Stimulated activated CD8-positive, alpha-beta memory T cell treated with anti-CD3 and anti-CD28 coated beads, Interleukin-15, amount 100 ng/mL, for 4 hours (primary cell): ENCODE measurements at regions not wholly inside any gene's neighbourhood (a gene's known extent, or its start where the extent isn't known, plus 50 kb on each side); places are given as distances from the start of the nearest gene placed in this dataset.

Experiments used
- DNase-seq, 2 donors: peaks; one replicate each; pipeline ENCODE4 v3.0.0-alpha.2; 2020; ENCODE audit warnings: low read depth in 2 of 2

DNA sequence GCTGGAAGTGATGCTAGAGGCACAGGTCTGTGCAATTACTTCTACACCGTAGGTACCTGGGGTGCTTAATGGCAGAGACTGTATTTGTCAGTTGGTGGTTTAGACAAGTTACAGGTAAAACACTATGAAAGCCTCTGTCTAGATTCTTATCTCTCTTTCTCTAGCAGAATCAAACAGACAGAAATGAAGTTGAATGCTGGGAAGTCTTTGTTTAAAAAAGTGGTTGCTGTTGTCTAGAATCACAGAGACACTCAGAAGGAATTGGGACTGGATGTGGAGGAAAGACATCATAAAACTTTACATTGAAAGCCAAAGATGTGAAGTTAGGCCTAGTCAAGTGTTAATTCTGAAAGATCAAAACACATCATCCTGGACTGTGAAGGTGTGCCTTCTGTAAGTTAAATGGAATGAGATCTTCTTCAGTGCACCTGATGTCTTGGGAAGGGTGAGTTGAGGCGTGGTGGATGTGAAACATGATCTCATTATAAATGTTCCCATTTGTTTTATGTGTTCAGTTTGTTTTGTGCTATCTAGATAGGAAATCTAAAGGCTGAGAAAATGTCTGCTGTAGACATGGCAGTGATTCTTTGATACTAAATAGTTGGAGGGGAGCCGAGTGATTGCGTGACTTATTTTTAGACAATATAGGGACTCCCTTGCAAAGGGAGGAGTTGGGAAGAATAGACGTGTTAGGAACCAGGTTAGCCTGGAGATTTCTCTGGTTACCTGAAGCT lies 290.2 kb downstream of the SOX4 start:
- DNase-seq, result no peak

DNA sequence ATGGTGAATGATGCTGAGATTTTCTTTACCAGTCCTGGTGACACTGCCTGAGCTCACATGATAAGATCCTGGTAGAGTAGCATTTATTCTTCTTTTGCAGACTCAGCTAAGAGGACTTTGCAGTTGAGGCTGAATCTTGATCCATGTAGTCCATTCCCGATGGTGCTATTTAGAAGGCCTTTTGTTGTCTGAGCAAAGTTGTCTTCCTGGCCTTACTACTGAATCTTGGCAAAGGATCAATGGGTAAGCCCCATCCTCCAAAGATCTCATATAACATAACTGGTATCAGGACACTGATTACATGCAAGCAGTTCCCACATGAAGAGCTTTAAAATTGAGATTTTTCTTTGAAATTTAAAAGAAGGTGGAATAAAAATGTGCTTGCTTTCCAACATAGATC lies 291.6 kb downstream of the SOX4 start:
- DNase-seq, result no peak

DNA sequence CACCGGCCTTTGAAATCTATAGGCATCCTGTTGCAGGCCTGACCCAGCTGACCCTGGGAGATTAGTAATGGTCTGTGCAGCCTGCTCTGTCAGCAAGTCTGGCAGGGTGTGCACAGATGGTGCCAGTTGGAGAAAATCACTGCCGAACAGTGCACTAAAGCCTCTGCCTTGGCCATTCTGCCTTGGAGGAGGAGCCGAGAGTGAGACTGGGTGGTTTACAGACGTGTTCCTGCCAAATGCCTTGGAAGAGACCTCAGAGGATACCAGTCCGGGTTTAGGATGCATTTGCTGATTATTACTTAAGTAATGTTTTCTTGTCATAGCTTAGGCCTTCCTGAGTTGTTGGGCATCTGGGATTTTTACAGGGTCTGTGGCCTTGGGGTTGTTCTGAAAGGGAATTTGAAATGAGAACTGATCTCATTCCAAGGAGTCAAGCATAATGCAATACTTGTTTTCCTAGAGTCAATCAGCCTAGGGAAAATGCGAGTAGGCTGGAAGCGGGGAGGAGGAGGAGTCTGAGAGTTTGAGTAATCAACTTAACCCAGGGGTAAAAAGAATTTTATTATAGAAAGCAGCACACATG lies 292.1 kb downstream of the SOX4 start:
- no peak for DNase-seq

DNA sequence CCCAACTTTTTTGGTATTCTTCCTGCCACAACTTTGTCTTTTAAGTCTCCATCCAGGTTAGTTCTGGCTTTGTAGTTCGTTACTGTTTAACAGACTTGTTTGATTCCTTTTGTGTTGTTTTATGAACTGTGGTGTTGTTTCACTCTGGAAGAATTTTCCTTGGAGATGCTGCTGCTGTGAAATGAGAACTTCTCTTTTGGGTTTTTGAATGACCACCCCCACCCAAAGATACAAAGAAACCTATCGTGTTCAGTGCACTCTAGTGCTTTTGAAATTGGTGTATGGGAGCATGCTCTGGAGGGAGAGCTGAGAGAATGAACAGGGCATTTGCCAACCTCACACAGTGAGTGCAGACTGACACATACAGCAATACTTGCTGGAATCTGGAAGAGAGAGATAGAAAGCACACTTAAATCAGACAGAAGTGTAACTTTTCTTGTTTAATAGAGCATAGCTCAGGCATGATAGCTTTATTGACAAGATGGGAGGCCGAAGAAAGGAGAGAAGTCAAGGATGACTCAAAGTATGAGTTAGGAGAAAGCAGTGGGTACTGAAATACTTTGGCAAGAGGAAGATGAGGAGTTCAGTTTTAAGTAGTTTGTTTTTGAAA lies 293.1 kb downstream of the SOX4 start:
- DNase-seq, result no peak

DNA sequence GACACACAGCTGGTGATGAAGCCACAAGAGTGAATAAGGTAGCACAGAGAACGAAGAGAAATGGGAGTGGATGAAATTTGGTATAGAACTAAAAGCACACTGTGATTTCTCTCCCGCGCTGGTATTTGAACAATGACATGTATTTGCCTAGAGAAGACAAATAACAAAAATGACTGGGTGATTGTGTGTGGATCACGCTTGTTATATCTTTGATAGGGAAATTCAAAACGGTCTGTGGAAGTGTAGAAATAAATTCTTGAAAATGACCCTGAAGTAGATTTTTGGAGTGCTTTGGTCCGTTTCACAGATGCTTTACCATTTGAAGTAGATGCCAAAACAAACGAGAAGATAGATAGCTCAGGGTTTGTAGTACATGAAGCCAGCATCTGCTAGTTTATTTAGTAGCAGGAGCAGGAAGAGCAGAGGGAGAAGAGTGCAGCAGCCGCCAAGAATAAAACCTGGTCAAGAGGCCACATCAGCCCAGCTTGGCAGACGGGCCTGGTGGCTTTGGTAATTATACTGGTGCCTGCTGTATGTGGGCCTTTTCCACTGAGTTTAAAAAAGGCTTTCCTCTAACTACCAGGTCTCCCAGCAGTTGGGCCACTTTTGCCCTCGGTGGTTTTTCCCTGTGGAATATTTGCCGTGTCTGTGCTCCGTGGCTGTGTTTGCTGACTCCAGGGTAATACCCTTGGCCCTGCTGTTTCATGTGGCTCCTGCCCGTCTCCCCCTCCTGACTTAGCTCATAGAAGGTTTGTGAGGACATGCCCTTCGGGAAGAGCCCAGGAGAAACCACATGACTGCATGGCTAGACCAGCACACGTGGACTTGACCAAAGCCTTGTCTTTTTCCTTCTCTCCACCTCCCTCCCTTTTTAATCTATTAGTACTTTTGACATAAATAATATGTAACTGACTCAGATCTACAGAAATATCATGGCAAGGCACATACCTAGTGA lies 294.0 kb downstream of the SOX4 start:
- no peak for DNase-seq

DNA sequence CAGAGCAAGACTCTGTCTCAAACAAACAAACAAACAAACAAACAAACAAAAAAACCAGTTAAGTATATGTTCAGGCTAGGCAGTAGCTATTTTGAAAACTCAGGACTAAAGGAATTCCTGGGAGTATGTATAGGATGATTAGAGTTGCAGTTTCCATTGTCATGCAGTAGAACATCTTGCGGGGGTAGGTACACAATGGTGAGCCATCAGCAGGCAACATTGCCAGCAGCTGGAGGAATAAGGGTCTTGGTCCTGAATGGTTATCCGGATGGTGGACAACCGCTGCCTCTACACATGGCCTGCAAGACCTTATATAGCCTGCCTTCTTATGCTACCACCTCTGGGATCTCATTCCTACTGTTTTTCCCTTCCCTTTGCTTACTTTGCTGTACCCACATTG lies 297.5 kb downstream of the SOX4 start:
- DNase-seq, result no peak

DNA sequence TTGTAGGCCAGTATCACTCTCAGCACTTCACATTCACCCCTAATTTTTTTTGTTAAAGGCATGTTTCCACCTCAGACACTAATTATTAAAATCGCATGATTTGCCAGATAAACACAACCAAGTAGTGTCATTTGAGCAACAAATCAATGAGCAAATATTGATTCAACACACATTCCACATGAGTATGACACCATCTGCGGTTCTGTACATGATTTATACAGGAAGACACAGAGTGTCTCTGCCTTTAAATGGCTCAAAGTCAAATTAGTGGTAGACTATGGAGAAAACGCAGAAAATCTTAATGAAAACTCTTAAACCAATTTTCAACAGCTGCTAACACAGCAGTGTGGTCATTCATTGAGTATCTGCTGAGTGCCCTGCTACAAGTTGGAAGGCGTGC lies 300.2 kb downstream of the SOX4 start:
- DNase-seq, result no peak

DNA sequence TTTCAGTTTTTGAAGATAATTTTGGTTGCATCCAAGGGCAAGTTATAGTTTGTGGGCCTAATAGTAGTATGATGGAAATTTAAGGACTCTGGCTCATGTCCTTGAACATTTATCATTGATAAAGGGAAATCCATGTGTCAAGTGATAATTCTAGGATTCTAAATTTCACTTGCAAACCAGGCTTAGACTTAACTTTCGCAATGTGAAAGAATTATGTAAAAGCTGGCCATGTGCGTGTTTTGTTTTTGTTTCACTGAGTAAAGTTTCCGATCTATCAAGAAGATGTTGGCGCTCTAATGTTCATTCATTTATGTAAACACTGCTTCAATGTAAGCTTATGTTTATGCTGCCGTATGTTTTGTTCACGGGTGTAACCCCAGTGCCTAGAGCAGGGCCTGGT lies 302.0 kb downstream of the SOX4 start:
- no peak for DNase-seq

DNA sequence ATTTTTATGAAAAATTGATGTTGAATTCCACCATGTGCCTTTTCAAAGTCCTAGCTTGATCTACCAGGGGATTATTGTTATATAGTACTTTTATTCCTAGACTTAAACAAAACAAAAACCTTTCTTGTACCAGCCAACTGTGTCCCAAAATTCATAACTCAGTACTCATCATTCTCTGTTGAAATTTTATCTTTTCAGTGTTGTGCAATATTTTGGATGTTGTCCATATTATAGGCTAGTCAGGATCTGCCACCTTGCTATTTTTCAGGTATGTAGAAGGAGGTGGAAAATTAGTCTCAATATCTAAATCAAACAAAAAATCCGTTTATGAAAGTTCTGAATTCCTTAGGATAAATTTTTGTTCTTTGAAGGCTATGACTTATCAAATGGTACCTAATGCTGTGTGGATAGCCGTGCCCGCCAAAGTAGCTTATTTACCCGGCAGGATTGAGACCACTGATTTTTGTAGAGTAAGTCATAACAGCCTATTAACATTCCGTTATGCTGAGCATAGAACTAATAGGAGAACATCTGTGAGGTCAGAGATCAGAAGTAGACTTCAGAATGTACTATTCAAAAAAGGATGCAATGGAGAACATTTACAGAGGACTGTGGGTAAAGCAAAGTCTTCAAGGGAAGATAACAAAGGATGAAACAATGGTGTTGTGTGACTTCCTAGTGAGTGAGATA lies 304.7 kb downstream of the SOX4 start:
- no peak for DNase-seq

DNA sequence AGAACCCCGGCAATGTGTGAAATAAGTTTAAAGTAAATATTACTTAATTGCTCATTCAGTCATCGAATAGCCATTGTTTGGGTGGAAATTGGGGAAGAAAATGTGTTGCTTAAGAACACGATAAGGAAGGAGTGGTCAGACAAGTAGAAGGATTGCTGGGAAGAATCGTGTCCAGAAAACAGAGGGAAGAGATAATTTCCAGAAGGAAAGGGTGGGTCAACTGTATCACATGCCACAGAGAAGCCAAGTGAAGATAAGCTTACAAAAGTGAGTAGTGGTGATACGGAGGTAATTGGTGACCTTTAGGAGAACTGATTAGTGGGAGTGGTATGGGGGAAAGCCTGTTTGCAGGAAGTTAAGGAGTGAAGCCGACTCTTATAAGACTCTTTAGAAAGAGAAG lies 306.2 kb downstream of the SOX4 start:
- DNase-seq, result no peak

DNA sequence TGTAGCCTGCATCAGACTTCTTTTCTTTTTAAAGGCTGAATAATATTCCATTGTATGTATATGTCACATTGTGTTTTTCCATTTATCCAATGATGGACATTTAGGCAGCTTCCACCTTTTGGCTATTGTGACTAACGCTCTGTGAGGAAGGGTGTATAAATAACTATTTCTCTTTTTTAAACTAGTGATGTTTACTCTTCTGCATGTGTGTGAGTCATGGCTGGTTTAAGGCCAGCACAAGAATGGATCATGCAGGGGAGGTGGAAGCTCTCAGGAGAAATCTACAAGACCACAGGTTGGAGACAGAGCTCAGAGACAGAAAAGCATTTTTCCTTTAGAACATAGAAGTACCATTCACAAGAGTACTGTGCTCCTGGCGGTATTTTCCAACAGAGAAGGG lies 307.2 kb downstream of the SOX4 start:
- no peak for DNase-seq

DNA sequence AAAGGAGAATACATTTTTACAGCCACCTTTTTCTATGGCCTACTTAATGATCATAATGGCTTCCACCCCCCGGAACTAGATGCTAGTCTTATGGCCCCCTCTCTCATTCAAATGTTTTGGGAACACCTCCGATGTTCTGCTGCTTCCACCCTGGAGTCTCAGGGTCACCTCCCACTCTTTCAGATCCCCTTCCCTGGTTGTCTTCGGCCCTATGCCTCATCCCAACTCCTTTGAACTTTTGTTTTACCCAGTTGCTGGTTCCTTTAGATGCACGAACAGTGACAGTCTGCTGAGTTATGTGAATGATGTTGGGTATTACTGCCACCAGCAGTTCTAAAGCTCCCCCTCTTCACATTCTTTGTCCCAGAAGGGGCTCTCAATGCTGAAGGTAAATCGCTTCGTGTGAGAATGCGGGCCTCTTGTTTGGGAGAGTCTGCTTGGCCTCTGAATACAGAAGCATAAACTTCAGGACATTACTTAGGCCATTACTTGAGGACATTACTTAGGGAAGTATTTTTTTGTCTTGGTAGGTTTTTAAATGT lies 309.1 kb downstream of the SOX4 start:
- no peak for DNase-seq

DNA sequence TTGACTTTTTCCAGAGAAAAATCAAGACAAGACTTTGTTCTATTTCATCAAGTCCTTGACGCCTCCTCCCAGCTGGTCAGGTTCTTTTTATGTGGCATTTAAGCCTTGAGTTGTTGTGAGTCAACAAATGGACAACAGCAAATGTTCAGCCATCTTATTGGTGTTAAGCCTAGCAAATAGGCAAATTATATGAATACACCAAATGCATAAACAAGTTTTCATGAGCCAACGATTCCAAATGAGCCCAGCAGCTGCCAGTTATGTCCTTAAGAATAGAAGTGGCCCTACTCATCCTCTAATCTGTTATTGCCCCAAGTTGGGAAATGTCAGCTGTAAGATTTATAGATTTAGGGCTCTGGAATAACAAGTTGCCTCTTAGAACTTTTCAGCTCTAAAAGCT lies 312.0 kb downstream of the SOX4 start:
- DNase-seq, result no peak

DNA sequence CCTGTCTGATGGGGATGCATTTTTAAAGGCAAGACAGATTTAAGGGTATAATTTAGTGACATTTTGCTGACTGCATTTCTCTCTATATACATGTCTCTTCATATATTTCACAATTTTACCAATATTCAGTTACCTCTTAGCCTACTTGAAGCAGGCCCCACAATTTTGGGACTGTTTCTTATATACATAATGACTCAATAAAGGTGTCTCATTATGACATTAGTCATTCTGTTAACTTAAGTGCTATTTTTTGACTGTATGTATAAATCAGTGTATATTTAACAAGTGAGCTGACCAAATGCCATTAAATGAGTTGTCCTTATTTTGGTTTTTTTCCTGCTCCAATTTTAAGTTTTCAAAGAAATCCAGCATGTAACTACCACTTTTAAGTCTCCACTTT lies 313.3 kb downstream of the SOX4 start:
- no peak for DNase-seq

DNA sequence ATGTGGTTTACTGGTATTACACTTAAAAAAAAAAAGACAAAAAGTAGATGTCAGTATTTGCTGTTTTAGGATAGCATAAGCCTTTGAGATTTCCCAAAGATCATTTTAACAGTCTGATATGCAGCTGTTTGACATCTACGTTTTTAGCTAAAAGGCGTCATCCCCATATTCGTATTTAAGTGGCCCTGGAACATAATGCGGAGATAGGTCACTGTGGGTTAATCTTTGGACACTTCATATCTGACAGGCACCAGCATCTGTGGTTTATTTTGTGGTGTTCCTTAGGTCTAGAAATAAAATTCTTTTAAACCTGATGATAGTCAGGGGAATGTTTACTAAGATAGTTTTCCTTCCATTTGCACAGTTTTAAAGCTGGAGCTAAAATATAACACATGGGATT lies 313.7 kb downstream of the SOX4 start:
- no peak for DNase-seq

DNA sequence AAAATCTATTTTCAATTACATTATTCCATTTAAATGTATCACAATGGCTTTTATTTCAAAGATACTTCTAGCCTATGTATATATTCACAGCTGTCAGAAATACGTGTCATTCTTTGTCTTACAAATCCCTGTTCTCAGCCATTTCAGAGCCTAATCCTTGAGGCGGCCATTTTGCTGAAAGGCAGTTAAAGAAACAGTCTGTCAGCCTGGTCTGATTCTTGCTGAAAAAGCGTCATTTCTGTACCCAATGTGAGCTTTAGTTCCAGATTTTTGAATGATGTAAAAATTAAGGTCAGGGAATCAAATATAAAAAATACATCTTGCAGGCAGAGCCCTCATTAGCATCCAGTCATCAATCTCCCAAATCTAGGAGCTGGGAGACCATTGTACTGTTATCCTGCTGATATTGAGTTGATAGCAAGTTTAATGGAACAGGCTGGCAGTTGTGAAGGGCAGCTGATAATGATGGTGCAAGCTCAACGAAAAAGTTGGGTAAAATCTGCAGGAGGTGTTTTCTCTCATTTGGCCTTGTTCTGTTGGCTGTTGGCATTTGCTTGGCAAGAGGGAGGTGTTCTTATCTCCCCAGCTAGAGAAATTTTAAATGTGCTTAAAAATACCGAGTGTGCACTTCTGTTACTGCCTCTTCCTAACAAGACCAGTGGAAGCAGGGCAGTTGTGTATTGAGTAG lies 314.8 kb downstream of the SOX4 start:
- no peak for DNase-seq

DNA sequence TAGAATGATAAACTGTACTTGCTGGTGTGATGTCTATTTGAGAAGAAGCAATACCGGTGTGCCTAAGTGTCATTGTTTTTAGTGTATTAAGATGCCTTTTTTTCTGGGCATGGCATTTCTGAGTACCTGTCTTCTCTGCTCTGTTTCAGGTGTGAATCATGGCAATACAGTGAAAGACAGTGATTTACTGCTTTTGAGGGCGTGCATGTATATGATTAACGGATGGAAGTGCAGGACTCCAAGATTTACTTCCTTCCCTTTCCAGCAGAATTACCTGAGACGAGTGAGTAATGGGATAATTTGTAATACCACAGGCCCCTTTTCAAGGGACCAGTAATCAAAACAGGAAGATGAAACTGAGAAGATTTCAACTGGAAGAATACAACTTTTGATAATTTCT lies 315.8 kb downstream of the SOX4 start:
- DNase-seq, result no peak

DNA sequence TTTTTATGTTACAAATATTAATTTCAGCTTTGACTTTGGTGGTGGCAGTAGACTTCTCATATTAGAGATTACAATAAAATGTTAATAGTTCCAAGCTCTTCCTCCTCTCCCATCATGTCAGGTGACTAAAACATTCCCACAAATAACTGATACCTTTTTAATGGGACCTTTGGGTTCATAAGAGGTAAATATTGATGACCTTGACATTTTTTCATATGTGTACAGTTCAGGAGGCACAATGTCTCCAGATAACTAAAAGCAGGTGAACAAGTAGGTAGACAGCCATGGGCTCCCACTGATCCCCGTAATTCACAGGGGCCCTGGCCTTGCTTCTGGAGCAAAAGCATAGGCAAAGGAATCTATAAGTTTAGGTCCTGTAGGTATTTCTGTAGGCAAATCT lies 317.7 kb downstream of the SOX4 start:
- DNase-seq, result no peak

DNA sequence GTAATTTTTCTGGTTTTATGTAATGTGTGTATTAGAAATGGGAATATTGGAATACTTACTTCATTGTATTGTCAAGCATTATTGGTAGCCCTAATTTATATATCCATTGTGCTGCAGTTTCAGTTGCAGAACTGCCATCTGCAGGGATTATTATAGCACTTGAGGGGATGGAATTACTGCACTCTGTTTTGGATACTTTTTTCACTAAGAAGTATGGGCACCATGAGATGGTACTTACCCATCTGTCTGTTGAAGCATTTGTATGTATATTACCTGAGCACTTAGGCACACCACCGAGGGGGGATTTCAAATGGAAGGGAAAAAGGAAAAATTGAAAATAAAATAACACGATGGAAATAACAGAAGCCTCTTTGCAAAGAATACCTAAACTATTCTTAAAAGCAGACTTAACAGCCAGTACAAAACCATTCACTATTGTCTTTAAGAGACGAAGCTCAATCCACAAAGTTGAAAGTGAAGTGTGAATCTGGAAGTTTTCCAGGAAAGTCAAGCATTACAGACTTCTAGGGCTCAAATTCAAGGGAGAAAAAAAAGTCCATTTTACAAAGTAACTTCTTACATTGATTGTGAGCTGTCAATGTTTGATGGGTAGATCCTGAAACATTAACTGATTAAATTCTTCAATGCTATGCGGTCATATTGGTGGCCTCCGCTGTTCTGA lies 318.7 kb downstream of the SOX4 start:
- no peak for DNase-seq
